ENCODE measurements at regions not wholly inside any gene's neighbourhood (a gene's known extent, or its start where the extent isn't known, plus 50 kb on each side); places are given as distances from the start of the nearest gene placed in this dataset.

- TF ChIP-seq E4F1 (IDR thresholded peaks at IDR 0.05; ENCODE audit: borderline replicate concordance, partially characterized antibody) (no peak), CHD1 (IDR thresholded peaks at IDR 0.05; ENCODE audit: low read depth, low read length) (no peak), MEF2A (IDR thresholded peaks at IDR 0.05; ENCODE audit: insufficient read depth, low read depth, low read length) (no peak), GATAD2B (conservative IDR thresholded peaks at IDR 0.05; ENCODE audit: low read depth) (no peak), ZNF274 (IDR thresholded peaks at IDR 0.05; ENCODE audit: insufficient read depth, insufficient read length) (no peak), MLLT1 (IDR thresholded peaks at IDR 0.05) (no peak), E2F4 (IDR thresholded peaks at IDR 0.05; ENCODE audit: low read depth, low read length) (no peak), BRCA1 (IDR thresholded peaks at IDR 0.05; ENCODE audit: low read depth, low read length) (no peak), NFXL1 (IDR thresholded peaks at IDR 0.05; ENCODE audit: borderline replicate concordance) (no peak)
Observed at GRCh38 chr3:146843476-146843875, 238.3 kb upstream of the PLSCR5 start (continued).
